Testis (tissue), 2 donors: ENCODE measurements at regions not wholly inside any gene's neighbourhood (a gene's known extent, or its start where the extent isn't known, plus 50 kb on each side); places are given as distances from the start of the nearest gene placed in this dataset.

Experiments used
- POLR2A ChIP-seq: fragments of 450-650 bp; IDR thresholded peaks from one replicate; pipeline ENCODE4 v1.6.1; 2017; ENCODE audit warnings: antibody characterized with exemption, mild to moderate bottlenecking, moderate library complexity
- TF ChIP-seq, protein P1 (sequence below), 3 experiments: fragments of 450-650 bp in 2 of 3; fragments of 200-600 bp in 1 of 3; sonication (generic) in 1 of 3; IDR thresholded peaks; one replicate each; pipeline ENCODE4 v1.5.1; 2016 to 2019; ENCODE audit warnings: antibody characterized with exemption in 3 of 3, mild to moderate bottlenecking in 2 of 3, moderate library complexity in 1 of 3

DNA sequence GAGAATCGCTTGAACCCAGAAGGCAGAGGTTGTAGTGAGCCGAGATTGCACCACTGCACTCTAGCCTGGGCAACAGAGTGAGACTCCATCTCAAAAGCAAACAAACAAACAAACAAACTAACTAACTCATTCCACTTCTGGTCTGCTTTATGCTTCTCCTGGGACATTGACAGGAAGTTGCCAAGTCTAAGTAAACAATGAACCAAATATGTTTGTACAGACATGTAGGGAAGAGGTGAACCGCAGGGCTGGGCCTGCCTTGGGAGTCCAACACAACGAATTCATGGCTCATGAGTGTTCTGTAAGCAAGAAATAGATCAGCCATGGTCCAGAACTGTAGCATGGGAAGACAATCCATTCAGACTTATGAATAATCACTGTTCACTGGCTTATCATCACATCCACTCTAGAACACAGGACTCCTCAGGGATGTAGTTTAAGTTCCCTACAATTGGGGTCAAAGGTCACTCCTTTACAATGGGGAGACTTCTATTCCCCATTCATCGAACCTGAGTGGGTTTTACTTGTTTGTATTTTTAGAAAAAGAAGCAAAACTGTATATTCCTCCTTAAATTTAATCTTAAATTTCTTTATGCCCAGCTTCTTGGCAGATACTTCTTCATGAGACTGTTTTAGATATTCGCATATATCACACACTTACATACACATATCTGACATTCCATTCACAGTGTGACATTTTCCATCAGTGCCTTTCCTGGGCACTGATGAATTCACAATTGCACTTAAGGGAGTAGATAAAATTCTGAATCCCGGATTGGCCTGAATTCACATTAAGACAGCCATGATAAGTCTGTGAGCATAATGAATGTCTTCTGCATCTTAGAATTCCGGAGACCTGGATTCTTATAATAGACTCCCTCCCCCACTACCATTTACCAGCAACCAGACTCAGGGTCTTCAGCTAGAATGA, 159.1 kb upstream of the EEPD1 start:
- TF ChIP-seq, protein P1, sequence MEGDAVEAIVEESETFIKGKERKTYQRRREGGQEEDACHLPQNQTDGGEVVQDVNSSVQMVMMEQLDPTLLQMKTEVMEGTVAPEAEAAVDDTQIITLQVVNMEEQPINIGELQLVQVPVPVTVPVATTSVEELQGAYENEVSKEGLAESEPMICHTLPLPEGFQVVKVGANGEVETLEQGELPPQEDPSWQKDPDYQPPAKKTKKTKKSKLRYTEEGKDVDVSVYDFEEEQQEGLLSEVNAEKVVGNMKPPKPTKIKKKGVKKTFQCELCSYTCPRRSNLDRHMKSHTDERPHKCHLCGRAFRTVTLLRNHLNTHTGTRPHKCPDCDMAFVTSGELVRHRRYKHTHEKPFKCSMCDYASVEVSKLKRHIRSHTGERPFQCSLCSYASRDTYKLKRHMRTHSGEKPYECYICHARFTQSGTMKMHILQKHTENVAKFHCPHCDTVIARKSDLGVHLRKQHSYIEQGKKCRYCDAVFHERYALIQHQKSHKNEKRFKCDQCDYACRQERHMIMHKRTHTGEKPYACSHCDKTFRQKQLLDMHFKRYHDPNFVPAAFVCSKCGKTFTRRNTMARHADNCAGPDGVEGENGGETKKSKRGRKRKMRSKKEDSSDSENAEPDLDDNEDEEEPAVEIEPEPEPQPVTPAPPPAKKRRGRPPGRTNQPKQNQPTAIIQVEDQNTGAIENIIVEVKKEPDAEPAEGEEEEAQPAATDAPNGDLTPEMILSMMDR (IDR thresholded peaks at IDR 0.05), result no peak
- no peak for TF ChIP-seq POLR2A
